ENCODE measurements at regions not wholly inside any gene's neighbourhood (a gene's known extent, or its start where the extent isn't known, plus 50 kb on each side); places are given as distances from the start of the nearest gene placed in this dataset.
A peak's percentile ranks its signal among the peaks of the same experiment; 100 is the strongest.
"Not testable (repeated sequence)": the region's sequence is repeated elsewhere in the genome, so short reads cannot be mapped to it uniquely, and the experiment has no call there.

DNA sequence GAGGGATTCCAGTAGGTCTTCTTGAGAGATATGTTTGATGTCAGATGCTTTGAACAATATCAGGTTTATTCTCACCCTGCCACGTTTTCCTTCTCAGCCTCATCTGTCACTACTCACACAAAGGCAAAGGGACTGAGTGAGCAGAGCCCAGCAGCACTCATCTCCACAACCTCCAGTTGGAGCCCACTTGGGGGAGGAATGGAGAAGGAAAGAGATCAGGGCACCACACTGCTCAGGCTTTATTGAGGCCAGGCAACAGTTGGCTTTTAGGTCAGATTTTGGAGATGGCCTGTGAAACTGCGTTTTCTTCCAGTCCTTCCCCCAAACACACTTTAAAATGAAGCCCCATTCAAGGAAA is 57.3 kb upstream of the SEC22B start:
- H3K27me3 ChIP-seq; H3K9me3 ChIP-seq; H3K4me3 ChIP-seq; DNase-seq; H3K27ac ChIP-seq; intact Hi-C loops (cut with DNase I); H3K36me3 ChIP-seq; H3K4me1 ChIP-seq: not testable (repeated sequence)
- WGBS, 4 donors: 50% methylated on average over 1 of the region's 2 CpGs; no CpG with 5 or more reads in 3 of the 4 donors
- ATAC-seq: peak; percentile 40 to 73 (median 64)

DNA sequence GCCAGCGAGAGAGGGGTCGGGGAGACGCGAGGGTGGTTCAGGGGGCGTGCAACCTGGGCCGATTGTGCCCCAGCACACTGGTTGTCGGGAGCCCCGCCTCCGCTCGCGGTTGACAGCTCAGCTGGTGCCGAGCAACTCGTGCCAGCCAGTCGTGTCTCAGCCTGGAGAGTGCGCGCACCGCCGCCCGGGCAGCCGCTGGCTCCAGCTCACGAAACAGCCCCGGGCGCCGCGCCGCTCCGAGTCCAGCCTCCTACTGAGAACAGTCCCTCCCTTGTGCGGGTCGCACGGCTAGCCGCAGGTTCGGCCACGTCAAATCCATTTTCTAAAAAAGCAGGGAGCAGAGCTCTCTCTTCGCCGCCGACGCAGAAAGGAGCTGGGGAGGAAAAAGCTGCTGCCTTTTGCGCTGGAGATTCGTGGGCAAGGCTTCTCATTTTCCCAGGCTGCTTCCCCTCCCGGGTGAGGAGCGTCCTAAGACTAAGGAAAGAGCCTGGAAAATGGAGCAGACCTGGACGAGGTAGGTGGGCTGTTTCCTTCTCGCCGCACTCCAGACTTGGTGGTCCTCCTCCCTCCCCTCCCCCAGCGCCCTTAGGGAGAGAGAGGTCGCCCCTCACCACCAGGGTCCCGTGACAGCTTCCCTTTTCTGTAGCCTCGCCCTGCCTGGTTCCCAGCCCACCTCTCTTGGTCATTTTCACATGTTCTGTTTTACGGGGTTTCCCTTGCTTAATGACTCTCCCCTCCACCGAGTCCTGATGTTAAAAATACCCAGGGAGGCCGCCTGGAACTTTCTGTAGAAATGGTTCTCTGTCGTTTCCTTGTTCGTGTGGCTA is 56.7 kb upstream of the SEC22B start:
- intact Hi-C loops (cut with DNase I): not testable (repeated sequence)
- 0% methylated on average over 15 of the region's 53 CpGs; no CpG with 5 or more reads in 2 of the 4 donors for WGBS, 4 donors

DNA sequence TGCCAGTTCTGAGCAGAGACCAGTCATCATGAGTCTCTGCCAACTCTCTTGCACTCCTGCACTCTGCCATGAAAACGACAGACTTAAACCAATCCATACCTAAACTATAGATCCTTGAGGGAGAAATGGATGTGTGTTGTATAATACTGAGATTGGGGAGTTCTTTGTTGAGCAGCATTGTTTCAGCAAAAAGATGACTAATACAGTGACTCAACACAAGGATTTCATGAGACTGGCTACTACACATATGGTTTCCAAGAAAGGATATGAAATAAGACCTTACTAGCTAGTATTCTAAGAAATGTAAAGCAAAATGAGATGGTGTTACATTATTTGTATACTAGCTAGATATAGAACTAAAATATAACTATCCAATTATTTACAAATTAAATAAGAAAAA is 53.5 kb upstream of the SEC22B start:
- no CpG with 5 or more reads among the region's 1 CpG for WGBS, 4 donors
- H3K27ac ChIP-seq; H3K27me3 ChIP-seq; DNase-seq; H3K4me3 ChIP-seq; H3K9me3 ChIP-seq; H3K4me1 ChIP-seq; ATAC-seq; H3K36me3 ChIP-seq; intact Hi-C loops (cut with DNase I): not testable (repeated sequence)

More for the DNA sequence above, 56.7 kb upstream of the SEC22B start:
- peak overlapping the region in 4 of 12 donors; percentile 38 to 63 (median 46) for H3K27ac ChIP-seq
- DNase-seq, H3K27me3 ChIP-seq, H3K4me1 ChIP-seq, H3K9me3 ChIP-seq, H3K36me3 ChIP-seq: not testable (repeated sequence)
- peak overlapping the region in 10 of 12 donors; percentile 16 to 52 (median 40) for H3K4me3 ChIP-seq
- ATAC-seq: peak; percentile 89 to 99 (median 97)

Data from heart left ventricle (tissue), 16 donors.